GM21737 (cell line): ENCODE measurements at regions not wholly inside any gene's neighbourhood (a gene's known extent, or its start where the extent isn't known, plus 50 kb on each side); places are given as distances from the start of the nearest gene placed in this dataset.
"Not testable (repeated sequence)": the region's sequence is repeated elsewhere in the genome, so short reads cannot be mapped to it uniquely, and the experiment has no call there.

Source experiments
- ATAC-seq: cut with Tn5 transposase; IDR thresholded peaks from one replicate; pipeline ENCODE4 v1.9.1; 2021; ENCODE audit warnings: mild to moderate bottlenecking, moderate library complexity; ENCODE audit not compliant: unreplicated experiment

DNA sequence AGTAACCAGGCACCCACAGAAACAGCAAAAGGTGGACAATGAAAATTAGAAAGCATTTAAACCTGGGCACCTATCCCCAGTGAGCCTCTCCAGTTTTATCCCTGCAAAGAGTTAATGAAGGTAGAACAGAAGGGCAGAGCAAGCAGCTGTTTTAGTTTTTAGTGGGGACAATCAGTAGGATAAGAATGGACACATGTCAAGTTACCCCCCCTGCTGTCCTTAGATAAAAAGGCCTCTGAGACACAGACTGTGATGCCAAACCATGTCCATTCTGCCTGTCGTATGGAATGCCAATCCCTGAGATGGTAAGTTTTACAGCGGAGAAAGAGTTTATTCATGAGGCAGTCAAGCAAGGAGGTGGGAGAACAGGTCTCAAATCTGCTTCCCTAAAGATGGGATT lies 162.6 kb upstream of the AGR3 start:
- no peak for ATAC-seq

GRCh38 chr7:17044861-17045260 lies 163.1 kb upstream of the AGR3 start:
- no peak for ATAC-seq

DNA sequence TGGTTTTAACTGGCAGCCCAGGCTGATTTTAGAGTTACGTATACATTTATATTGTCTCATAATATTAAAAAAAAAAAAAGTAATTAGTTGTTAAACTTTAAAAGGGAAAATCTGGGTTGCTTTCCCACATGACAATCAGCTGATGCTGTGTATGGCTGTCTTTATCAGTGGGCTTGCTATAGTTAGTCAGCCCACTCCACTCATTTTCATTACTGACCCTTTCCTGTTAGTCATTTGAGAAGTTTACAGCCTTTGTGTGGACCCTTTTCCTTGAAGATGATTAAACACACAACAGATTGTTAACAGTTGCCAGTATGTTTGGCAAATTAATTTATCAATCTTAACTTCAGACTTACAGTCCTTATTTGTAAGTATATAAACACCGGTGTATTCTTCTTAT lies 164.5 kb upstream of the AGR3 start:
- ATAC-seq: no peak

GRCh38 chr7:17046666-17047065 lies 164.9 kb upstream of the AGR3 start:
- ATAC-seq: no peak

- not testable (repeated sequence) for ATAC-seq
These were observed 171.4 kb upstream of the AGR3 start for GRCh38 chr7:17053164-17053563.

- ATAC-seq: no peak
These were observed 172.4 kb upstream of the AGR3 start for GRCh38 chr7:17054206-17054605.

DNA sequence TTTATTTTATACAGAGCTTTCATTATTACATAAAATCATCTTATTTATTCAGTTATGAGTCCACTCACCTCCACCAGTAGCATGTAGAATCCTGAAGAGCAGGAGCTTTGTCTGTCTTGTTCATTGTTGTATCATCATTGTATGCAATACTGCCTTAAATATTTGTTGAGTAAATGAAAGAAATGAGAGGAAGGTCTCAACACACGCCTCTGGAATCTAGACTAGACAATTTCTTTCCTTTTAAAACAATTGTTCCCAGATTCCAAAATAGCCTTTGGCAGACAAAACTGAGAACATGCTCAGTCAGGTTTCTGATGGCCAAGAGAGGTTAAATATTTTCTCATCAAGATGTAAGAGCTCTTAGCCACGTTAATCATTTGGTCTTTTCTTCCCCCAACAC lies 173.1 kb upstream of the AGR3 start:
- ATAC-seq: no peak

- ATAC-seq: no peak
These were observed 173.8 kb upstream of the AGR3 start for GRCh38 chr7:17055596-17055995.

DNA sequence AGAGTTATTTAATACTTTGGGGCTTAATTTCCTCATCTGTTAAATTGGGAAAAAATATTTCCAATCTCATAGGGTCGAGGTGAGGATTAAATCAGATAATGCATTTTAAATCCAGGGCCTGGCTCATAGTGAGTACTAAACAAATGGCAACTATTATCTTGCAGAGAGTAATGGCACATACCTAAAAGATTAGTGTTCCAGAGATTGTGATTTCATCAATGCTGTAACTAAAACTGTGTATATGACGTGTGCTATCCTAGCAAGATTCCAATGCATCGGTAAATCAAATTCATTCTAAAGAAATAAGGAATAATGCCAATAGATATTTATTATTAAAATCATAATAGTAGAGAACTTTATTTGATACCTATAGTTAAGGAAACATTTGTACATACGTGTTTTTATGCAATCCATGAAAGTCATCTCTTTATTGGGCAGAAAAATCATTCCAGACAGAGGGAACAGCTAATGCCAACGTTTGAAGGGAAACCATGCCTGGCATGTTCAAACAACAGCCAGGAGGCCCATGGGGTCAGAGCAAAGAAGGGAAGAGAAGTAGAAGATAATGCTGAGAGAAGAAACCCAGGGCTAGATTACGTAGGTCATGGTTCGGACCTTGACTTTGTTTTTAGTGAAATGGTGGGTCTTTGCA lies 174.8 kb upstream of the AGR3 start:
- no peak for ATAC-seq

- ATAC-seq: no peak
These were observed 175.3 kb upstream of the AGR3 start for GRCh38 chr7:17057143-17057509.

- no peak for ATAC-seq
These were observed 176.8 kb upstream of the AGR3 start for GRCh38 chr7:17058568-17058967.

- ATAC-seq: no peak
These were observed 178.3 kb upstream of the AGR3 start for GRCh38 chr7:17060051-17060450.

GRCh38 chr7:17061443-17061842 lies 179.7 kb upstream of the AGR3 start:
- ATAC-seq: no peak

- no peak for ATAC-seq
These were observed 180.6 kb upstream of the AGR3 start for GRCh38 chr7:17062151-17063044.

DNA sequence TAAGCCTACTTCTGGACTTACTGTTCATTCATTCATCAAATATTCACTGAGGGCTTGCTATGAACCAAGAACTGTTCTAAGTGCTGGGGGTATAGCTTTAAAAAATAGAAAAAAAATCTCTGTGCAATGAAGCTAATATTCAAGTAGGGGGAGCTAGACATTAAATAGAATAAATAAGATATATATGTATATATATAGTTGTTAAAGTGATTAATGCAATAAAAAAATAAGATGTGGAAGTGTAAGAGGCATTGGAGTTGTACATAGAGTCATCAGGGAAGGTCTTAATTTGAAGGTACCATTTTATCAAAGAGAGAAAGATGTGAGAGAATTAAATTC lies 181.2 kb upstream of the AGR3 start:
- ATAC-seq: no peak

DNA sequence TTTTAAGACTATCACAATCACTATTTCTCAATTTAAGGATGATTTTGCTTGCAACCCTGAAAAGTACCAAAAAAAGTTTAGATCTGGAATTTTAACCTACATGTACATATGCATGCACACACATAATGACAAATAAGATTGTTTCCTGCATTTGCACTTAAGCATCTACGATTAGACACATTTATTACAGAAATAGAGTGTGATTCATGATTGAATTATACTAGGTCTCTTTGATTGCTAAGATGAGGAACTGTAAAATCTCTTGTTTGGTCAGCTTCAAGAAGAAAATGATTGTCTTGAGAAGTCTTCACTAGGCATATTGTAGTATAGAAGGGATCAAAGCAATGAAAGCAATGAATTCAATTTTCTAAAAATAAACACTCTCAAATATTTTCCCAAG lies 185.9 kb upstream of the AGR3 start:
- no peak for ATAC-seq

DNA sequence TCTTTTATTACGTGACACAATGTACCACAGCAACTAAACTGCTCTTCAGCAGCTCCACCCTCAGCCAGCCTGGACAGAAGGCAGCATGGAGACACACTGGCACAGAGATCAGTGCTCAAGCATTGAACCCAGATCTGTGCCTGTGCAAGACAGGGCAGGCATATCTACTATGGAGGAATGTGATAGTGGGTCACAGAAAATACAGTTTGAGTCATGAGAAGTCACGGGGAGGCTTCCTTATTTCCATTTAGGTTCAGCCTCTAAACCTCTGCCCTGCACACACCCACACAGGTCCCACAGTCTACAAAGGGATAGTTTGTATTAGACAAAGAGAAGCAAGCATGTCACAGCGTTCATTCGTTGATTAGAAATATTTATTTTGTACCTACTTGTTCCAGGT lies 187.4 kb upstream of the AGR3 start:
- no peak for ATAC-seq

- no peak for ATAC-seq
These were observed 188.5 kb upstream of the AGR3 start for GRCh38 chr7:17070231-17070708.

- ATAC-seq: peak; percentile 42
These were observed 190.1 kb upstream of the AGR3 start for GRCh38 chr7:17071866-17072265.

GRCh38 chr7:17075601-17076255 lies 193.9 kb upstream of the AGR3 start:
- no peak for ATAC-seq

DNA sequence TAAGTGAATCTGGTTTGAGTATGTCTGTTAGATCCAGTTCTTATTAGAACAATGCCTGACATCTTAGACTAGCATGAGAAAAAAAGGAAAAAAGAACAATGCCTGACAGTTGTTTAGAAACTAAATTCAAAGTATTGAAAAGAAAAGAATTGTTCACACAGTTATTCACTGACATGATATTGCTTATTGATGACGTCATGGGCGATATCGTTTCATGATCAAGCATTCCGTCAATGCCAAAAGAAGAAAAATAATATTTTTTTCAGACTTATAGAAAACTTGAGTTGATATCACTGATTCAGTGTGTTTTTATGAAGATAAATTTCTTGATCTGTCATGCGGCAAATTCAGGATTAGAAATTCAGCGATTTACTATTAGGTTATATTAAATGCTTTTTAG lies 196.5 kb upstream of the AGR3 start:
- no peak for ATAC-seq
